ENCODE measurements at regions not wholly inside any gene's neighbourhood (a gene's known extent, or its start where the extent isn't known, plus 50 kb on each side); places are given as distances from the start of the nearest gene placed in this dataset.

DNA sequence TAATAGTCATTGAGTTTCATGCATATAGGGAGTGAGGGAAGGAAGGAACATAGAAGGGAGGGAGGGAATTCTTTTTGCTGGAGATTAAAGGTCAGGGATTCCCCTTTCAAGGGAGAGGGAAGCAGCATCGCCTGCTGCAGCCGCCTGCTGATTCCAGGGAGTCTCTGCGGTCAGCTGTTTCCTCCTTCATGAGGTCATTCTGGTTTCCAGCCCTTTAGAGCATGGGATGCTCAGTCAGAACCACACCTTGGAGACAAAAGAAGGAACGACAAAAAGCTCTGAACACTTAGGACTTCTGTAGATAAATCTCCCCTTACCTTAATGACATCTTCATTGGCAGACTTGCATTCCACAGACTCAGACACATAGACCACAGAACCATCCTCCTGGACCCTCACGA is 923.0 kb upstream of the TMEM132C start:
- Histone ChIP-seq H3K27ac (ENCODE audit: insufficient read depth, low read depth, low read length) (no peak overlapping the region), H3K4me1 (ENCODE audit: control insufficient read depth, extremely low read depth, insufficient read depth, low read length) (no peaks in the 10 kb centered on the region), H3K9me1 (replicated peaks; ENCODE audit: control insufficient read depth, extremely low read depth, insufficient read depth, low read length) (no peaks in the 10 kb centered on the region), H3K4me3 (replicated peaks in 1 of 3; ENCODE audit: insufficient read depth in 1 of 3, low read depth in 1 of 3, low read length in 3 of 3) (no peak overlapping the region), H3K27me3 (ENCODE audit: control insufficient read depth in 2 of 2, insufficient read depth in 2 of 2, low read length in 2 of 2) (no peaks in the 10 kb centered on the region), H4K20me1 (replicated peaks; ENCODE audit: control insufficient read depth, extremely low read depth, insufficient read depth, low read length) (no peaks in the 10 kb centered on the region), H3K9me3 (replicated peaks; ENCODE audit: control insufficient read depth, insufficient read depth, low read length) (peaks cover 2% of the 10 kb centered on the region), H3K36me3 (ENCODE audit: control insufficient read depth in 2 of 2, extremely low read depth in 1 of 2, insufficient read depth in 2 of 2, low read length in 2 of 2) (no peaks in the 10 kb centered on the region), H3K79me2 (ENCODE audit: control insufficient read depth, insufficient read depth, low read length) (no peaks in the 10 kb centered on the region), H3K4me2 (ENCODE audit: insufficient read depth, low read length) (no peak overlapping the region), H2AFZ (ENCODE audit: low read depth, low read length) (no peak overlapping the region), H3K9ac (replicated peaks; ENCODE audit: extremely low read depth, insufficient read depth, low read length) (no peak overlapping the region)
- dilution Hi-C loops (cut with MboI; ENCODE audit: extremely low pct_ligation_motif_present, low sequenced_read_pairs) (no loop called here), intact Hi-C loops (cut with micrococcal nuclease) (no loop called here)
- no TSS peak for BruUV-seq (replicated peaks)
- FAIRE-seq (no peak), DNase-seq (ENCODE audit: low read depth, low spot score) (no peak)
- TF ChIP-seq JUN (IDR thresholded peaks at IDR 0.05; ENCODE audit: borderline replicate concordance, insufficient read depth, insufficient read length, low read depth) (no peak), POLR2A (IDR thresholded peaks at IDR 0.05; ENCODE audit: low read depth, low read length) (no peak), EZH2 (IDR thresholded peaks at IDR 0.05; ENCODE audit: borderline replicate concordance, low read depth, low read length, severe bottlenecking) (no peak), POLR2AphosphoS5 (IDR thresholded peaks at IDR 0.05; ENCODE audit: insufficient read depth, low read depth, low read length) (no peak), GATA2 (IDR thresholded peaks at IDR 0.05; ENCODE audit: insufficient read depth, insufficient read length, low read depth, low read length) (no peak), MYC (IDR thresholded peaks at IDR 0.05; ENCODE audit: low read depth, low read length) (no peak)
- TF ChIP-seq, protein P1, sequence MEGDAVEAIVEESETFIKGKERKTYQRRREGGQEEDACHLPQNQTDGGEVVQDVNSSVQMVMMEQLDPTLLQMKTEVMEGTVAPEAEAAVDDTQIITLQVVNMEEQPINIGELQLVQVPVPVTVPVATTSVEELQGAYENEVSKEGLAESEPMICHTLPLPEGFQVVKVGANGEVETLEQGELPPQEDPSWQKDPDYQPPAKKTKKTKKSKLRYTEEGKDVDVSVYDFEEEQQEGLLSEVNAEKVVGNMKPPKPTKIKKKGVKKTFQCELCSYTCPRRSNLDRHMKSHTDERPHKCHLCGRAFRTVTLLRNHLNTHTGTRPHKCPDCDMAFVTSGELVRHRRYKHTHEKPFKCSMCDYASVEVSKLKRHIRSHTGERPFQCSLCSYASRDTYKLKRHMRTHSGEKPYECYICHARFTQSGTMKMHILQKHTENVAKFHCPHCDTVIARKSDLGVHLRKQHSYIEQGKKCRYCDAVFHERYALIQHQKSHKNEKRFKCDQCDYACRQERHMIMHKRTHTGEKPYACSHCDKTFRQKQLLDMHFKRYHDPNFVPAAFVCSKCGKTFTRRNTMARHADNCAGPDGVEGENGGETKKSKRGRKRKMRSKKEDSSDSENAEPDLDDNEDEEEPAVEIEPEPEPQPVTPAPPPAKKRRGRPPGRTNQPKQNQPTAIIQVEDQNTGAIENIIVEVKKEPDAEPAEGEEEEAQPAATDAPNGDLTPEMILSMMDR (IDR thresholded peaks at IDR 0.05; ENCODE audit: extremely low read depth in 1 of 2, insufficient read depth in 1 of 2, low read depth in 1 of 2, low read length in 2 of 2), result no peak
- POLR2A ChIA-PET, result no interaction called here
- CTCF ChIA-PET, result no interaction called here

Data from endothelial cell of umbilical vein (primary cell).